ENCODE measurements at regions not wholly inside any gene's neighbourhood (a gene's known extent, or its start where the extent isn't known, plus 50 kb on each side); places are given as distances from the start of the nearest gene placed in this dataset.
"Not testable (repeated sequence)": the region's sequence is repeated elsewhere in the genome, so short reads cannot be mapped to it uniquely, and the experiment has no call there.

GRCh38 chr12:23127701-23128100 lies 502.7 kb downstream of the ETNK1 start:
- Mint-ChIP-seq H3K36me3 (ENCODE audit: insufficient read depth) (no peaks in the 10 kb centered on the region), H3K4me3 (no peak overlapping the region), H3K4me1 (ENCODE audit: low read depth) (no peaks in the 10 kb centered on the region), H3K27me3 (ENCODE audit: low read depth) (no peaks in the 10 kb centered on the region), H3K9me3 (no peaks in the 10 kb centered on the region)
- ATAC-seq (no peak), DNase-seq (no peak)

GRCh38 chr12:23128462-23128861 lies 503.5 kb downstream of the ETNK1 start:
- Mint-ChIP-seq H3K4me1 (ENCODE audit: low read depth) (no peaks in the 10 kb centered on the region), H3K27me3 (ENCODE audit: low read depth) (no peaks in the 10 kb centered on the region), H3K4me3 (no peak overlapping the region), H3K36me3 (ENCODE audit: insufficient read depth) (no peaks in the 10 kb centered on the region), H3K9me3 (no peaks in the 10 kb centered on the region)
- ATAC-seq (no peak), DNase-seq (no peak)

- Mint-ChIP-seq H3K27me3 (ENCODE audit: low read depth) (no peaks in the 10 kb centered on the region), H3K36me3 (ENCODE audit: insufficient read depth) (no peaks in the 10 kb centered on the region), H3K4me1 (ENCODE audit: low read depth) (no peaks in the 10 kb centered on the region), H3K9me3 (no peaks in the 10 kb centered on the region), H3K4me3 (no peak overlapping the region)
- no peak for ATAC-seq
- no peak for DNase-seq
These were observed 507.4 kb downstream of the ETNK1 start for GRCh38 chr12:23132357-23132756.

- Mint-ChIP-seq H3K27me3 (ENCODE audit: low read depth) (no peaks in the 10 kb centered on the region), H3K4me3 (no peak overlapping the region), H3K4me1 (ENCODE audit: low read depth) (no peaks in the 10 kb centered on the region), H3K36me3 (ENCODE audit: insufficient read depth) (no peaks in the 10 kb centered on the region), H3K9me3 (no peaks in the 10 kb centered on the region)
- ATAC-seq (no peak), DNase-seq (no peak)
These were observed 508.5 kb downstream of the ETNK1 start for GRCh38 chr12:23133471-23133870.

- no peaks in the 10 kb centered on the region for H3K4me1 Mint-ChIP-seq (ENCODE audit: low read depth)
- no peaks in the 10 kb centered on the region for H3K36me3 Mint-ChIP-seq (ENCODE audit: insufficient read depth)
These were observed 514.1 kb downstream of the ETNK1 start for GRCh38 chr12:23139026-23139425.

GRCh38 chr12:23140710-23141109 lies 515.7 kb downstream of the ETNK1 start:
- H3K4me1 Mint-ChIP-seq (ENCODE audit: low read depth) = no peaks in the 10 kb centered on the region
- H3K4me3 Mint-ChIP-seq = no peak overlapping the region
- DNase-seq (no peak), ATAC-seq (no peak)
- no peaks in the 10 kb centered on the region for H3K27me3 Mint-ChIP-seq (ENCODE audit: low read depth)
- peaks cover 15% of the 10 kb centered on the region for H3K9me3 Mint-ChIP-seq
- no peaks in the 10 kb centered on the region for H3K36me3 Mint-ChIP-seq (ENCODE audit: insufficient read depth)

More at GRCh38 chr12:23139026-23139425, 514.1 kb downstream of the ETNK1 start:
- H3K9me3 Mint-ChIP-seq = peaks cover 3% of the 10 kb centered on the region
- no peak overlapping the region for H3K4me3 Mint-ChIP-seq
- ATAC-seq (no peak), DNase-seq (no peak)
- no peaks in the 10 kb centered on the region for H3K27me3 Mint-ChIP-seq (ENCODE audit: low read depth)

GRCh38 chr12:23141335-23141734 lies 516.4 kb downstream of the ETNK1 start:
- ATAC-seq (no peak), DNase-seq (no peak)
- Mint-ChIP-seq H3K36me3 (ENCODE audit: insufficient read depth) (no peaks in the 10 kb centered on the region), H3K4me1 (ENCODE audit: low read depth) (no peaks in the 10 kb centered on the region), H3K27me3 (ENCODE audit: low read depth) (no peaks in the 10 kb centered on the region), H3K9me3 (peaks cover 16% of the 10 kb centered on the region), H3K4me3 (no peak overlapping the region)

GRCh38 chr12:23146070-23146469 lies 521.1 kb downstream of the ETNK1 start:
- not testable (repeated sequence) for H3K27me3 Mint-ChIP-seq (ENCODE audit: low read depth); H3K36me3 Mint-ChIP-seq (ENCODE audit: insufficient read depth); H3K4me3 Mint-ChIP-seq; DNase-seq; H3K4me1 Mint-ChIP-seq (ENCODE audit: low read depth); ATAC-seq
- peaks cover 21% of the 10 kb centered on the region for H3K9me3 Mint-ChIP-seq

- Mint-ChIP-seq H3K9me3 (peaks cover 4% of the 10 kb centered on the region), H3K4me3 (no peak overlapping the region), H3K36me3 (ENCODE audit: insufficient read depth) (no peaks in the 10 kb centered on the region), H3K4me1 (ENCODE audit: low read depth) (no peaks in the 10 kb centered on the region), H3K27me3 (ENCODE audit: low read depth) (peaks cover 1% of the 10 kb centered on the region)
- DNase-seq (no peak), ATAC-seq (no peak)
These were observed 543.5 kb downstream of the ETNK1 start for GRCh38 chr12:23168459-23168858.

GRCh38 chr12:23169012-23169695 lies 544.2 kb downstream of the ETNK1 start:
- ATAC-seq (no peak), DNase-seq (no peak)
- Mint-ChIP-seq H3K36me3 (ENCODE audit: insufficient read depth) (no peaks in the 10 kb centered on the region), H3K4me1 (ENCODE audit: low read depth) (no peaks in the 10 kb centered on the region), H3K9me3 (peaks cover 7% of the 10 kb centered on the region), H3K4me3 (no peak overlapping the region), H3K27me3 (ENCODE audit: low read depth) (peaks cover 1% of the 10 kb centered on the region)

- H3K27me3 Mint-ChIP-seq (ENCODE audit: low read depth) = peaks cover 1% of the 10 kb centered on the region
- no peaks in the 10 kb centered on the region for H3K36me3 Mint-ChIP-seq (ENCODE audit: insufficient read depth)
- peaks cover 8% of the 10 kb centered on the region for H3K9me3 Mint-ChIP-seq
- DNase-seq (no peak), ATAC-seq (no peak)
- no peak overlapping the region for H3K4me3 Mint-ChIP-seq
- H3K4me1 Mint-ChIP-seq (ENCODE audit: low read depth) = no peaks in the 10 kb centered on the region
These were observed 544.7 kb downstream of the ETNK1 start for GRCh38 chr12:23169696-23170013.

GRCh38 chr12:23174917-23175316 lies 549.9 kb downstream of the ETNK1 start:
- no peaks in the 10 kb centered on the region for H3K4me1 Mint-ChIP-seq (ENCODE audit: low read depth)
- H3K9me3 Mint-ChIP-seq = peaks cover 4% of the 10 kb centered on the region
- no peaks in the 10 kb centered on the region for H3K36me3 Mint-ChIP-seq (ENCODE audit: insufficient read depth)
- no peak overlapping the region for H3K4me3 Mint-ChIP-seq
- no peak for ATAC-seq
- peaks cover 1% of the 10 kb centered on the region for H3K27me3 Mint-ChIP-seq (ENCODE audit: low read depth)
- no peak for DNase-seq

- Mint-ChIP-seq H3K9me3 (no peaks in the 10 kb centered on the region), H3K36me3 (ENCODE audit: insufficient read depth) (no peaks in the 10 kb centered on the region), H3K4me1 (ENCODE audit: low read depth) (no peaks in the 10 kb centered on the region), H3K27me3 (ENCODE audit: low read depth) (no peaks in the 10 kb centered on the region), H3K4me3 (no peak overlapping the region)
- ATAC-seq (no peak), DNase-seq (no peak)
These were observed 560.4 kb downstream of the ETNK1 start for GRCh38 chr12:23185346-23185745.

- no peaks in the 10 kb centered on the region for H3K9me3 Mint-ChIP-seq
- DNase-seq (no peak), ATAC-seq (no peak)
- H3K4me3 Mint-ChIP-seq = no peak overlapping the region
- H3K36me3 Mint-ChIP-seq (ENCODE audit: insufficient read depth) = no peaks in the 10 kb centered on the region
- H3K27me3 Mint-ChIP-seq (ENCODE audit: low read depth) = no peaks in the 10 kb centered on the region
- H3K4me1 Mint-ChIP-seq (ENCODE audit: low read depth) = no peaks in the 10 kb centered on the region
These were observed 562.0 kb downstream of the ETNK1 start for GRCh38 chr12:23186950-23187349.

GRCh38 chr12:23193552-23193951 lies 568.6 kb downstream of the ETNK1 start:
- no peak for ATAC-seq
- Mint-ChIP-seq H3K4me3 (no peak overlapping the region), H3K9me3 (no peaks in the 10 kb centered on the region)

GRCh38 chr12:23197266-23197665 lies 572.3 kb downstream of the ETNK1 start:
- DNase-seq = no peak
- no peaks in the 10 kb centered on the region for H3K4me1 Mint-ChIP-seq (ENCODE audit: low read depth)
- no peak overlapping the region for H3K4me3 Mint-ChIP-seq
- no peaks in the 10 kb centered on the region for H3K36me3 Mint-ChIP-seq (ENCODE audit: insufficient read depth)
- no peak for ATAC-seq
- H3K27me3 Mint-ChIP-seq (ENCODE audit: low read depth) = peaks cover 4% of the 10 kb centered on the region
- H3K9me3 Mint-ChIP-seq = no peaks in the 10 kb centered on the region

More at GRCh38 chr12:23193552-23193951, 568.6 kb downstream of the ETNK1 start:
- Mint-ChIP-seq H3K27me3 (ENCODE audit: low read depth) (peaks cover 4% of the 10 kb centered on the region), H3K36me3 (ENCODE audit: insufficient read depth) (no peaks in the 10 kb centered on the region), H3K4me1 (ENCODE audit: low read depth) (no peaks in the 10 kb centered on the region)
- DNase-seq = no peak
